ENCODE measurements at regions not wholly inside any gene's neighbourhood (a gene's known extent, or its start where the extent isn't known, plus 50 kb on each side); places are given as distances from the start of the nearest gene placed in this dataset.
"Not testable (repeated sequence)": the region's sequence is repeated elsewhere in the genome, so short reads cannot be mapped to it uniquely, and the experiment has no call there.

DNA sequence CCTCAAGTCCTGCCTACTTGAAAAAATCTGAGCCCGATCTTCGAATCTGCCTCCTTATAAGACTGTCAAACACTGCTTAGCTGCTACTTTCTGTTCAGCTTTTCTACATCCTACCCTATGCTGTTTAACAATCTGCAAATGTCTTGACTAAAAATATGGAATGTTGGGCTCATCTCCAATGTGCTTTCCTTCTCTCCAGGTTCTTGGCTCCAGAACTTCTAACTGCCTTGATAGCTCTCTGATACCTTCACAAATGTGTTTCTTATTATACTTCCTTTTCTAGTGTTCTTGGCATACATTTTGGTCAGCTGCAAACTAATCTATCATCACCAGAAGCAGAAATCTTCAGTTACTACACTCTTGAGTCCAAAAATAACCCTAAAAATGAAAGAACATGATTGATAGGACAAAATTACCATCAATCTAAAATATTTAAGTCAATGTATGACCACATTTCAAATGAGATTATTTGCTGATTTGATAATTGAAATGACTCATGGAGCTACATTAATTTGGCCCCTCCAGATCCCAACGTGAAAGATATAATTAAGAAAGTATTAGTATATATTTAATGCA is 372.3 kb upstream of the MON1B start:
- DNase-seq, result no peak

DNA sequence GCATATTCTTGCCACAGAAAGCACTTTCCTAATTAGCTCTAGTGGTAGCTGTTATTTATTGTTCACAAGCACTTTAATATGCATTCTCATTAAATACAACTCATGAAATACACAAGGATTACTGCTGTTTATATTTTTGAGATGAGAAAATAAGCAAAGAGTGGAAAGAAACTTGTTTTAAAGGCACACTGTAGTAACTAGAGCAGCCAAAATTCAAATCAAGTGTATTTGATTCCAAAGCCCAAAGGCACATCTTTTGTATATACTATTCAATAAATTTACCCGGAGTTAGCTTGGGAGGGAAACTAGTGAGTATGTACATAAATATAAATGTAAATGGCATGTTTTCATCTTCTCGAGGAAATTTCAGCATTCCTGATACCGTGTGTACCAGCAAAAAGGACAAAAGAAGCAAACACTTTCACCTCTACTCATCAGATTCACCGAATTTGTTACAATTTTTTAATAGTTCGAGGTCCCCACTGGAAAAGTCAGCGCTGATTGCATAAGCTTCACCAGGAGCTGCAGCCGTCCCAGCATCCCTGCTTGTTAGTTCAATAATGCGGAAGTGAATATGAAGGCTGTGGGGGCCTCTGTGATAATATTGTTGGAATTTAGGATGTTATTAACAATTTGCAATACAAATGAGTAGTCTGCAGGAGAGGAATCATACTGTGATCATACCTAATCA is 371.6 kb upstream of the MON1B start:
- no peak for DNase-seq

DNA sequence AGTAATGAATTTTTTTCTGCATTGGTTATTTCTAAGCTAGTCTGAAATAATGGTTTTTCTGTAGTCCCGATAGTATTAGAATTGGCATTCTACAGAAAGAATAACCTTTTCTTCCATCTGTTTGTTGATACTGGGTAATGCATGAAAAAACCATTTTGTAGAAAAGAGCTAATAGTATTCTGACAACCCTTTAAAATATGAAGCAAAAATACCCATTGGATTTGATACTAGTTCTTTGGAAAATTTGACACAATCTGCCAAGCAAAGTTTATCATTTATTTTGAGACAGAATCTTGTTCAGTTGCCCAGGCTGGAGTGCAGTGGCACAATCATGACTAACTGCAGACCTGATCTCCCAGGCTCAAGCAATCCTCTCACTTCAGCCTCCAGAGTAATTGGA is 366.8 kb upstream of the MON1B start:
- no peak for DNase-seq

DNA sequence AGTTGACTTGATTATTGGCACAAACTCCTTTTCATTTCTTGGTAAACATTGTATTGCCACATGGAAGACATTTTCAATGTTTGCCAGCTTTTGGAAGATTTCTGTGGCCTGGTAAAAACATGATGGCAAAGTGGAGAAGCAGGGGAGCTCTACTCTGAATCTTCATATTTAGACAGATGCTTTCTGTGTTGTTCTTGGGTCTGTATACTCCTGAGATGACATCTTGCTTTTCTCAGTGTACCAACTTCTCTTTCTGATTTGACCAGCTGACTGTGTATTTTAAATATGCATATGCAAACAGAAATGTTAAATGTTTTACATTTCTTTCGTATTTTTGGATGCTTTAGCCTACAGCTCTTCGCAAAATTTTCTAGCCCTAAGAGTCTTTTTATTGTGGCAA is 366.2 kb upstream of the MON1B start:
- no peak for DNase-seq

DNA sequence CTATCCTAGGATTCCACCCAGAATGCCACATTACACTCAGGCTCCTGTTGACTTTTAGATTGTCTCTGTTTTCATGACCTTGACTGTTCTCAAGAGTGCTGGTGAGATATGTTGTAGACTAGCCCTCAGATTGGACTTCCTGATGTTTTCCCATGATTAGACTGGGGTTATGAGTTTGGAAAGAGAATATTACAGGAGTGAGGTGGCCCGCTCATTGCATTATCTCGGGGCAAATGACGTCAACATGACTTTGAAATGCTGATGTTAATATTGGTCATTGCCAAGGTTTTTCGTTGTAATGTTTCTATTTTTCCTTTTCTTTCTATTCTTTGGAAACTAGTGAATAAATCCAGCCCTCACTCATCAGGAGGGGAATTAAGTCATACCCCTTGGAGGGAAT is 355.7 kb upstream of the MON1B start:
- no peak for DNase-seq

DNA sequence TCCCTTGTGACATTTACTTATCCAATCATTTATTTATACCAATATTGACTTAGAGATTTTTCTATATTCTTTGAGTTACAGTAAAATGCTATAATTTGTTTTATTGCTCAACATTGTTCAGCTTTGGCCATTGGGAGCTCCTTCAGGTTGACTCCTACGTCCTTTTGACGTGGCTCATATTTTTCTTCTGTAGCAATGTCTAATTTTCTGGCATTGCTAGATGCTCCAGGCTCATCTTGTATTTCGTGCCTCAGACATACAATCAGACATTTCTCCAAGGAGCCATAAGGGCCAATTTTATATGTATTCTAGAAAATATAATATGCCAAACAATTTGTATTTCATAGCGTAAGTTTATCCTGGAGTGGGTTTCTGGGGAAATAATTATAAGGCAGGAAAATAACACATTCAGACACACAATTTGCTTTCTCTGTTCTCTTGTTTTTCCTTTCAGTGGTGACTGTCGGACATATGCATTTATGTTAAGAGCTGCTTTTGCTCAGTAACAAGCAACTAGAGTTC is 355.1 kb upstream of the MON1B start:
- DNase-seq, result no peak

DNA sequence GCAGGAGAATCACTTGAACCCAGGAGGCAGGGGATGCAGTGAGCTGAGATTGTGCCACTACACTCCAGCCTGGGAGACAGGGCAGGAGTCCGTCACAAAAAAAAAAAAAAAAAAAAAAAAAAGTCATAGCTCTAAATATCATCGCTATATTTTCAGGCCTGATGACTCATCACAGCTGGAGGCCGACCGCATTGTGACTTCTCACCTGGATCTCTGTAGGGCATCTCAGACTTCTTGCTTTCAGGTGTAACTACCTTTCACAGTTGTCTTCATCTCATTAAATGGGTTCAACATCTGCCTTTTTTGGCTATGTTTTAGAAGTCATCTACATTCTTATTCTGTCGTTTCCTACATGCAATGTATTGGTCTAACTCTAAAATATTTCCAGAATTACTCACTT is 353.1 kb upstream of the MON1B start:
- no peak for DNase-seq

DNA sequence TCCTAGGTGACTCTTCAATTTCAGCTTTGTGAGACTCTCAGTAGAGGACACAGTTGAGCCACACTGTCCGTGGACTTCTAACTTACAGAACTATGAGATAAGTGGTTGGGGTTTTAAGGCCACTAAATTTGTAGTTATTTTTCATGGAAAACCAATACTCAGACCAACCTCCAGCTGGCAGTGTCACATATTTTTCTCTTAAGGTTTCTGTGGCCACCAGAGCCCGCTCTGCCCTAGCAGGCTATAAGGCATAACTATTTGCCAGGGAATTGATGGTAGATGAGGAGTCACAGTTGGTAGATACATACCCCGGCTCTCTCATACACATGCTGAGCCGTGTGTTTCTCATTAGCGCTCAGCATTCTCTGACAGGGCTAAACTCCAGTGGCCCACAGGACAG is 336.8 kb upstream of the MON1B start:
- DNase-seq, result no peak

DNA sequence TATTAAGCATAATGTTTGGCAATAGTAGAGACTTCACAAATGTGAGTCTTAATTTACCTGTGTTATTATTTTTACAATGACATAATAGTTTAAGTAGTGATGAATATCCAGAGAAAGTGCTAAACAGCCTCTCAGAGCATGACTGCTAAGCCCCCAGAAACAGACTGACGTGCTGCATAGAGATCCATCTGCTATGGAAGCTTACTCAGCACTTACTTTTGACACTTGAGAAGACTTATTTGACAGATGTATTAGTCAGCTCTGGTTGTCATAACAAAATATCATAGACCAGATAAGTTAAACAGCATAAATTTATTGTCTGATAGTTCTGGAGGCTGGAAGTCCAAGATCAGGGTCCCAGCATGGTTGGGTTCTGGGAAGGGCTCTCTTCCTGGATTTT is 334.9 kb upstream of the MON1B start:
- DNase-seq, result no peak

DNA sequence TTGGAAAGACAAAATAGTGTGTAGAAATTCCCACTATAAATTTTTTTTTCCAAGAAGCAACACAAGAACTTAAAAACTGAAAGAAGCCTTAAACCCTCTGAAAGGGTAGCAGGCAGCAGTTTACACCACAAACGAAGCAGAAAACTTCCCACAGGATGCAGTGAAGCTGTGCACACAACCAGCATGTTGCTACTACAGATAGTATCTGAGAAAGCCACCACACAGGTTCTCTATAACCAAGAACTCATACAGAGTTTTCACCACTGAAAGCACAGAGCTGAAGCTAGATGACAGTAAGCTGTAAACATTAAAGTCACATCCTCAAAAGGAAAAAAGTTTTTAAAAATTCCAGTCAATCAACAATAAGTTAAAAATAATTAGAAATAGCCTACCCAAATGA is 333.6 kb upstream of the MON1B start:
- DNase-seq, result no peak

DNA sequence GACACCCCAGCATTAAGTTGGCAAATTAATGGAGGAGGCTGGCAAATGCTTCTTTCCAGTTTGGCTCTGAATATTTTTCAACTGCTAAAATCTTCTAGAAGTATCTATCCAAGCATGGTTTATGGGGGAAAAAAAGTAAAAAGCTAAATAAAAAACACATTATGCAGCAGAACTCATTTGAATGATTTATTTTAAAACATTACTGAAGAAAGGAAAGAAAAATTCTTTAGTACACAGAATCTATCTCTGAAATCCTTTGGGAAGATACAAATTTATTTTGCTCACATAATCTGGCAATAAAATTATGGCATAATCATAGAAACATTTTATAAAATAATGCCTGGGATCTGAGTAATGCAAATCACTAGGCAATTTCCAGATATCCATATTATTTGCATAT is 328.1 kb upstream of the MON1B start:
- no peak for DNase-seq

DNA sequence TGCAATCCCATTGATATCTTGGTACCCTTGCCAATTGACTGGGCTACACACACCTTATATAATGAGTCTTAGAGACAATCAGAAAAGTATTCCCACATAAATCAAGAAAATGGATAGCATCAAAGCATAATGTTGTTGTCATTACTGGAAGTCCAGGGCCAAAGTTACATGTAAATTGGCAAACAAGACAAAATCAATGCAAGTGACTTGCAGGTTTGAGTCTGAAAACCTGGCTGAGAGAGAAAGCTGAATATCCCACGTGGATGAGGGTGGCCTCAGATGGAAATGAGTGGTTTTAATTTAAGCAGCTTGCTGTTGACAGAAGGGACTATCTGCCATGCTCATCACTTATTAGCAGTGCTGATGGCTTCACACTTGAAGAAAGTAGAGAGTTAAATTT is 324.0 kb upstream of the MON1B start:
- DNase-seq, result no peak

DNA sequence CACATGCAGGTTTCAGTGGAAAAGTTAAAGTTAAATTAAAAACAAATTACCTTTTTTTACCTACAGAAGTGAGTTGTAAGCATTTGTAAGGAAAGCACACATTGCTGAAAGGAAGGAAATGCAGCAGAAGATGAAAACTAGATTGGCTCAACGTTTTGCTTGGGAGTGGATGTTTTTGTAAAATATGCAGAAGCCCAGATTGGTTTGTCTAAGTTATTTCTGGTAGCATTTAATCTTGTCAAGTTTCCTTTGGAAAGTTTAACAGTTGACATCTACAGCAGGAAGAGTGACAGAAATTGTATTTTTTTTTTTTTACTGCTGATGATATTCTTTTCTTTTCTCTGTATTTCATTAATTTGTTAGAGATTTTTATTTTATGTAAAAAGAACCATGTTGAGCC is 315.1 kb upstream of the MON1B start:
- DNase-seq, result no peak

DNA sequence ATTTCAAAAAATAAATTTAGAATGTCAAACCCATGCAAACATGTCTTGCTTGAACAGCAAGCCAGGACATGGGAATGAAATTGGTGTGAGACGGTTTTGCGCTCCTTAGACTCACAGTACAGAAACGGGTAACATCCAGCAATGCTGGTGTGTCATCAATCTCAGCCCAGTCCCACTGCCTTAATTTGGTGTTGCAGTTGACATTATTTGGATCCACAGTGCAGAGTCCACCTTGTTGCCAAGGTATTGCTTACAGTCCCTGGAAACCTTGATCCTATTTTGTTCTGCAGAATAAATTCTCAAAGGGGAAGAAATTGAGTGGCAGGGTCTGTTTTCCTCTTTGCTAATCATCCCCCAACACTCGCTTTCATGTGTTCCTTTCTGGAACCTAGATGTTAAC is 311.6 kb upstream of the MON1B start:
- no peak for DNase-seq

DNA sequence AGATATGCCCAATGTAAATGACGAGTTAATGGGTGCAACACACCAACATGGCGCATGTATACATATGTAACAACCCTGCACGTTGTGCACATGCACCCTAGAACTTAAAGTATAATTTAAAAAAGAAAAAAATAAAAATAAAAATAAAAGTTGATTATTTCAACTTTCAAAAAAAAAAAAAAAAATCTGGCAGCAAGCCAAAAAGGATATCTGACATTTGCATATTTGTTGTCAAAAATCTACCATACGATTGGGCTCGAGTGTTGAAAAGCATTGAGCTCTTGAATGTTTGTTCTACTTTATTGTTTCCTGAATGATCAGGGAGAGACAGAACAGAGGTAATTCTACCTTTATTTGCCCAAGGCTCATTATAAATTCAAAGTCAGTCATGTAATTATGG is 310.5 kb upstream of the MON1B start:
- not testable (repeated sequence) for DNase-seq

DNA sequence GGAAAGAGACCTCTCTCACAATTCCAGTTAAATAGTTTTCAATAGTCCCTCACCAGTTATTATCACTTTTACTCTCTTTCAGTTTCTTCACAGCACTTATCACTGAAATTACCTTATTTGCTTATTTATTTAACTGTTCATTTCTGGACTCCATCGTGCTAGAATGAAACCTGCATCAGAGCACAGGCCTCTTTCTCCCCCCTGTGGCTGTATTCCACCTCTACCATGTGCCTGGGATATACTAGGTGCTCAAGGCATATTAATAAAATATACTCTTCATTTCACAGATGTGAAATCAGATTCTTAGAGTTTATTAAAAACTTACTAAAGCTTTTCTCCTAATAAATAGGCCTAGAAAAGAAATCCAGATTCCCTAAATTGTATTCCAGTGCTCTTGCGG is 308.9 kb upstream of the MON1B start:
- no peak for DNase-seq

DNA sequence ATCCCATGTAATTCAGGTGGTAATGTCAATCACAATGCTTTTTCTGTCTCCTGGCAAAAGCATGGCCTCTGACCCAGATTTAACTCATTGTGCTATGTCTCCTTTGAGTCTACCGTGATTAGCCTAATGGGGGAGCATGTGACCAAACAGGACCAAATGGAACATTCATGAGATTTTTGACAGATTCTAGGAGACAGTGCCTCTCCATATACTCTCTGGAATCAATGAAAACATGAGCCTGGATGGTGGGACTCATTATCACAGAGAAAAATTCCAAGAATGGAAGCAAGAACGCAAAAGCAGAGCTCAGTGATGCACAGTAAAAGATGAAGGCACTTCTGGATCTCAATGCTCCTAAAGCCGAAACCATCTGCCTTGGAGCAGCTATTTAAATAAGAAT is 307.9 kb upstream of the MON1B start:
- no peak for DNase-seq

DNA sequence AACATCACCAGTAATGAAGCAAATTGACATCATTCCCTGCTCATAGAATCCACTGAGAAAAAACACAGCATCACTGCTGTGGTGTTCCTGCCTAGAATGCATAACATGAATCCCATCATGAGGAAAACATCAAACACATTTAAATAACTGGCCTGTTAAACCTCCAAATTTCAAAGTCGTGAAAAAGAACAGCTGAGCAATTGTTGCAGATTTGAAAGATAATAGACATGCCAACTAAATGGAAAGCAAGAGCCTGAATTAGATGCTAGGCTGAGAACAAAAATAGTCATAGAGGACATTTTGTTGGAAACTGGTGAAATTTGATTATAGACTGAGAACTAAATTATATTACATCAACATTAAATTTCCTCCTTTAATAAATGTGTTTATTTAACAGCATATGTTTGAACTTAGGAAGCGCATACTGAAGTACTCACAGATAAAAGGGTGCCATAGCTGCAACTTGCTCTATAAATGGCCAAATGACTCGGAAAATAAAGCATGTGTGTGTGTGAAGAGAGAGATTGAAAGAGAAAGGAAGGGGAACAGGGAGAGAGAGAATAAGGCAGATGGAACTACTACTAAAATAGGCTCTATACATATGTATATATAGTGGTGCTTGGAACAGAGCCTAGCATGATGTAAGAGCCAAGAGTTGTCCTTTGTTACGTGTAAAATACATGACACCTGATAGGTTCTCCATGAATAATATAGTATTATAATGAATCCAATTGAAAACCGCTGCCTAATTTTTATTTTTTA is 305.0 kb upstream of the MON1B start:
- no peak for DNase-seq

DNA sequence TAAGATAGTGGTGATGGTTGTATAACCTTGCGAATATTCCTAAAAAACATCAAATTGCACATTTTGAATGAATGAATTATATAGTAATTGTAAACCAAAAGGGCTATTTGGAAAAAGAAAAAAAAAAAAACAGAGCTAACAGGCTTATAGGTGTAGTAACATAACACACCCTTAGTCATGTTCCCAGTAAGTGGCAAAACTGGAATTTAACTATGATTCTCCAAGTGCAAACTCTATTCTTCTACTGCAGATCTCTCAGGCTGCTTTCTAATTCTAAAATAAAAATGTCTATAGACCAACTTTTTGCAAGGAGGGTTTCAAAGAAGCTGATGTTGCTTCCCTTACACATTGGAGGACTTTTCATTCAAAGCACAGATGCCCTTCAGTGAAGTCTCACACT is 293.2 kb upstream of the MON1B start:
- DNase-seq, result no peak

DNA sequence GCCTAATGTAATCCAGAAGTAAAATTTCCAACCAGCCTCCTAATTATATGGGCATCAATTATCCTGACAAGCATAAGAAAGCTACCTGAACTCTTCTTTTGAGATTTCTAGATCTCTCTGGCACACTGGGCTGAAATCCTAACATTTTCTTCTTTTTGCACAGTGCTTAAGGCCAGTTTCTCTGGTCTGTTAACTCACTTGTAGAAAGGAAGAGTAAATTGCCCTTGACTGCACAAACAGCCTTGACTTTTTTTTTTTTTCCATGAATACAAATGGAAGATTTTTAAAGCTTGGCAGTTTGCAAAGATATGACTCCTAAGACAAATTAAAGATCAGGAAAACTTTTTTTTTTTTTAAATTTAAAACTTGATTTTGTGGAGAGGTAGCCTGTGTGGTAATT is 291.2 kb upstream of the MON1B start:
- DNase-seq, result no peak

DNA sequence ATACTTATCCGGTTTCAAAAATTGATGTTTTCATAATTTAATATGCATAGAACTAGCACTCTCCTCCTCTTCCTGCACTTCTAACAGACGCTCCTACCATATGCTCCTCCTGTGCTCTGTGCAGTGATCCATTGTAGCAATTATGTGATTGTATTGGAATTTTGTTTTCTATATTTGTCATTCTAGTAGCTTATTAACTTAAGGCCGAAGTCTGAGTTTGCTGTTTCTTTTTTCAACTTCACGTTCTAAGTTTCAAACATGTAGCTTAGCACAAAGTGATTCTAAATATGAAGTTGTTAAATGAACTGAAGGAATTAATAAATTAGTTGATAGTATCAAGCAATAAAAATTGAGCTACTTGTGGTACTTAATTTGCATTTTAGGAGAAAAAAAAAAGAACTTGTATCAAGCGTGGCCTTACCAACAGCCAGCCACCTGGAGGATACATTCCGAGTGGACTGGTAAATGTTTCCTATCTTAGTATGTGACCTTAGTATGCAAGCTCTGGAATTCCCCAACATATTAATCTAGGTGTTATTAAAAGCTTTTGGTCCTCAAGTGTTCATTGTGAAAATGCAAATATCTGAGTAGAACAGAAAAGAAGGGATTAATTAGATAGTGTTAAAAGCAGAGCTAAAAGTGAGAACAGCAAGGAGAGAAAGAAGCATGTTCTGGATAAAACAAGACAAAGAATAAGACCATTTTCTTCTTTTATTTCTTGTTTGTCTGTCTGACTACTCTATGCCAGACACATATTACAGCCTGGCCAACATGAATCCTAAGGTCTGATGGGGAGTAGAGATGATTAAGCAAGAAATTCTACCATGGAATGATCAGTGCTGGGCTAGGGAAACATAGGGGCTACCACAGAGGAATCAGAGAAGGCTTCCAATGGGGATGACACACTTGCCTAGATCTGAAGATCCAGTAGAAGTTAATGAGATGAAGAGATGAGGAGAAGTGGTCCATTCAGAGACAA is 290.4 kb upstream of the MON1B start:
- DNase-seq, result no peak

DNA sequence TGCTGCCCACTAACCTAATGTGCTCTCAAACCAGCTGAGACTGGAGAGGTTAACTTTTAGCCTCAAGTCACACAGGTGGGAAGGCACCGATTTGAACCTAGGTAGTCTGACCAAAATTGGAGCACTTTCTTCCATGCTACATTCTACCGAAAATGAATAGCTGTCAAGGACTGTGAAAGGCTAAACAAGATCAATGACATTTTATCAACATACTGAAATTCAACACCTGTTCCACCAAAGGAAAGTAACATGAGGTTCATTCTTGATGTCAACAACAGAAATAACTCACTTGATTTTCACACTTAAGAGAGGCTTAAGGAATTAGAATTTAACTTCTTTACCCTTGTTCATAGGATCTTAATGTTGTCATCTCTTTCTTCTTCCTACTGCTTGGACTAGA is 284.4 kb upstream of the MON1B start:
- no peak for DNase-seq

DNA sequence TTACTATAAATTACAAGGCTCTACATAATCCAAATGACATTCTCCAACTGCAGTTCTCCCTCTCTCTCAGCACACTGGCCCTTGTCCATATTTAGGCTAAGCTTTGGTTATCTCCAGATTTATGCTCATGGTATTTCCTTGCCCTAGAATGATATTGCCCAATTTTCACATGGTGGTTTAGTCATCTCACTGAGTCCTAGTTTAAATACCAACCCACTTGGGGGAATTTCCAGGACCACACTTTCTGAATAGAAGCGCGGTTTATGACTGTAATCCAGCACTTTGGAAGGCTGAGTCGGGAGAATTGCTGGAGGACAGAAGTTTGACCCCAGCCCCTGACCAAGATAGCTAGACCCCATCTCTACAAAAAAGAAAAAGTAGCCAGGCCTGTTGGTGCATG is 280.1 kb upstream of the MON1B start:
- no peak for DNase-seq
